ENCODE measurements at regions not wholly inside any gene's neighbourhood (a gene's known extent, or its start where the extent isn't known, plus 50 kb on each side); places are given as distances from the start of the nearest gene placed in this dataset.
A peak's percentile ranks its signal among the peaks of the same experiment; 100 is the strongest.
"Not testable (repeated sequence)": the region's sequence is repeated elsewhere in the genome, so short reads cannot be mapped to it uniquely, and the experiment has no call there.

DNA sequence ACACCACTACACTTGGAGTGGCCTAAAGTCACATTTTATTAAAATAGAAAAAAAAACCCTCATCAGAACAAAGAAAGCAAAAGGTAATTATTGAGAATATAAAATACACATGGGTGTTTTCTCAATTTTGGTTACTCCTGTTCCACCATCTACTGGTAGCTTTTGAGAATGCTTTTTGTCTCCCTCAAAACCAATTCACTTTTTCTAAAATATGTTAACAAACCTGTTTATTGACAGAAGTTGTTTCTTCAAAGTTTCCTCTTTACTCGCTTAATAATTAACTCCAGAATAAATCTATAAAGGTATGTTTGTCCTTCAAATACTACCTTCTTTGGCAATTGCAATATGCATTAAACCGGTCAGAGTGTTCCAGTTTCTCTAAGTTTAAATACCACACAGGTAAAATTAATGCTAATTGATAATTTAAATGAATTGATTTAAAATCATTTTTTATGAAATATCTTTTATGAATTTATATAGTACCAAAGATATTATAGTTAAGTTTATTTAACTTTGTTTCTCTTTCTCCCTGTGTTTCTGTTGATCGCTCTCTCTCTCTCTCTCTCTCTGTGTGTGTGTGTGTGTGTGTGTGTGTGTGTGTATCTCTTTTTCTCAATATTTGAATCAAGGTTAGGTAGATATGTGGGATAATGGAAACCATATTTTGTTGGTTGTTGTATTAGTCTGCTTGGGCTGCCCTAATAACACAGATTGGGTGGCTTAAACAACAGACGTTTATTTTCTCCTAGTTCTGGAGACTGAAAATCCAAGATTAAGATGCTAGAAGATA, 487.4 kb downstream of the PRDM9 start:
- Histone ChIP-seq H3K27ac (ENCODE audit: low read length) (no peak overlapping the region), H3K79me2 (ENCODE audit: low read length) (no peaks in the 10 kb centered on the region), H3K4me2 (ENCODE audit: low read depth, low read length) (no peak overlapping the region), H3K36me3 (replicated peaks; ENCODE audit: insufficient read depth, low read length) (no peaks in the 10 kb centered on the region), H3F3A (ENCODE audit: insufficient read depth, low read length) (no peaks in the 10 kb centered on the region), H4K20me1 (ENCODE audit: insufficient read depth, low read length) (no peaks in the 10 kb centered on the region), H3K27me3 (replicated peaks; ENCODE audit: insufficient read depth, low read length) (no peaks in the 10 kb centered on the region), H3K9me2 (replicated peaks; ENCODE audit: insufficient read depth, low read length) (no peaks in the 10 kb centered on the region), H3K9ac (ENCODE audit: low read length) (no peak overlapping the region), H3K9me3 (replicated peaks; ENCODE audit: insufficient read depth, low read length) (no peaks in the 10 kb centered on the region), H2AFZ (ENCODE audit: low read length) (no peak overlapping the region), H3K4me1 (ENCODE audit: low read length) (peaks cover 5% of the 10 kb centered on the region; the same call in 1 of the 2 replicates), H3K4me3 (ENCODE audit: low read length) (no peak overlapping the region)
- TF ChIP-seq EZH2phosphoT487 (IDR thresholded peaks at IDR 0.05; ENCODE audit: low read length), result no peak
- TF ChIP-seq, protein P1, sequence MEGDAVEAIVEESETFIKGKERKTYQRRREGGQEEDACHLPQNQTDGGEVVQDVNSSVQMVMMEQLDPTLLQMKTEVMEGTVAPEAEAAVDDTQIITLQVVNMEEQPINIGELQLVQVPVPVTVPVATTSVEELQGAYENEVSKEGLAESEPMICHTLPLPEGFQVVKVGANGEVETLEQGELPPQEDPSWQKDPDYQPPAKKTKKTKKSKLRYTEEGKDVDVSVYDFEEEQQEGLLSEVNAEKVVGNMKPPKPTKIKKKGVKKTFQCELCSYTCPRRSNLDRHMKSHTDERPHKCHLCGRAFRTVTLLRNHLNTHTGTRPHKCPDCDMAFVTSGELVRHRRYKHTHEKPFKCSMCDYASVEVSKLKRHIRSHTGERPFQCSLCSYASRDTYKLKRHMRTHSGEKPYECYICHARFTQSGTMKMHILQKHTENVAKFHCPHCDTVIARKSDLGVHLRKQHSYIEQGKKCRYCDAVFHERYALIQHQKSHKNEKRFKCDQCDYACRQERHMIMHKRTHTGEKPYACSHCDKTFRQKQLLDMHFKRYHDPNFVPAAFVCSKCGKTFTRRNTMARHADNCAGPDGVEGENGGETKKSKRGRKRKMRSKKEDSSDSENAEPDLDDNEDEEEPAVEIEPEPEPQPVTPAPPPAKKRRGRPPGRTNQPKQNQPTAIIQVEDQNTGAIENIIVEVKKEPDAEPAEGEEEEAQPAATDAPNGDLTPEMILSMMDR (IDR thresholded peaks at IDR 0.05; ENCODE audit: low read length), result peak; percentile 32
- no peak for DNase-seq

DNA sequence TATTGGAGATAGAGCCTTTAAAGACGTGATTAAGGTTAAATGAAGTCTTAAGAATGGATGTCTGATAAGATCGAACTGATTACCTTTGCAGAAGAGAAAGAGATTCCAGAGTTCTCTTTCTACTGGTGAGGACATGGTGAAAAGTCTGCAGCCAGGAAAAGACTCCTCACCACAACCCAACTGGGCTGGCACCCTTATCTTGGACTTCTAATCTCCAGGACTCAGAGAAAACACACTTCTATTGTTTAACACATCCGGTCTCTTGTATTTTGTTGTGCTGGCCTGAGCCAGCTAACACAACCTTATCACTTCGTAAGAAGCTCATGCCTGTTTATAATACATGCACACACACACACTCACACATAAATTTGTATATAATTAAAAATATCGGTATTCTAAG, 489.1 kb downstream of the PRDM9 start:
- no peaks in the 10 kb centered on the region for H3K79me2 ChIP-seq (ENCODE audit: low read length)
- no peaks in the 10 kb centered on the region for H3K9me3 ChIP-seq (replicated peaks; ENCODE audit: insufficient read depth, low read length)
- no peaks in the 10 kb centered on the region for H3K4me1 ChIP-seq (ENCODE audit: low read length)
- H3K4me2 ChIP-seq (ENCODE audit: low read depth, low read length), result no peak overlapping the region
- H3K27ac ChIP-seq (ENCODE audit: low read length), result no peak overlapping the region
- no peaks in the 10 kb centered on the region for H3K36me3 ChIP-seq (replicated peaks; ENCODE audit: insufficient read depth, low read length)
- no peaks in the 10 kb centered on the region for H3F3A ChIP-seq (ENCODE audit: insufficient read depth, low read length)
- H3K4me3 ChIP-seq (ENCODE audit: low read length), result no peak overlapping the region
- TF ChIP-seq EZH2 (optimal IDR thresholded peaks at IDR 0.05; ENCODE audit: low read depth, low read length) (no peak), EZH2phosphoT487 (IDR thresholded peaks at IDR 0.05; ENCODE audit: low read length) (no peak)
- TF ChIP-seq, protein P1 (IDR thresholded peaks at IDR 0.05; ENCODE audit: low read length), result no peak
- no peaks in the 10 kb centered on the region for H3K9me2 ChIP-seq (replicated peaks; ENCODE audit: insufficient read depth, low read length)
- H3K27me3 ChIP-seq (replicated peaks; ENCODE audit: insufficient read depth, low read length), result no peaks in the 10 kb centered on the region
- no peaks in the 10 kb centered on the region for H4K20me1 ChIP-seq (ENCODE audit: insufficient read depth, low read length)
- no peak overlapping the region for H2AFZ ChIP-seq (ENCODE audit: low read length)
- no peak for DNase-seq
- H3K9ac ChIP-seq (ENCODE audit: low read length), result no peak overlapping the region

DNA sequence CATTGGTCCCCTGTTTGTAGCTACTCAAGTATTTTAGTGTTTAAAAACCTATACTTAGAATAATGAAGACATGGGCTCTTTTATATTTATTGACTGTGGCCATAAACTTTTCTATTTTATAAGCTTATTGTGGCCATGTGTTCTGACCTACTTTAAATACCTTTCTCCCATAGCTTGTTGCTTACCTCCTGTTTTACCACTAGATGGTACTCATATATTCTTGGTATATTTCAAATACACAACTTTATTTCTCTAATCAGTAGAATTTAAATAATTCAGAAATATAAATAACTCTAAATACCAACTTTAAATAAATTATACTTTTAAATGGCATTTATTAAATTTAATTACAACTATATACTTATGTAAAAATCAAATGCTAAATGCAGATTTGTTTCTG, 498.0 kb downstream of the PRDM9 start:
- Histone ChIP-seq H2AFZ (ENCODE audit: low read length) (no peak overlapping the region), H3K4me3 (ENCODE audit: low read length) (no peak overlapping the region), H3K36me3 (replicated peaks; ENCODE audit: insufficient read depth, low read length) (no peaks in the 10 kb centered on the region), H3K9me3 (replicated peaks; ENCODE audit: insufficient read depth, low read length) (no peaks in the 10 kb centered on the region), H3K9me2 (replicated peaks; ENCODE audit: insufficient read depth, low read length) (no peaks in the 10 kb centered on the region), H3K27me3 (replicated peaks; ENCODE audit: insufficient read depth, low read length) (no peaks in the 10 kb centered on the region), H3K27ac (ENCODE audit: low read length) (no peak overlapping the region), H3K9ac (ENCODE audit: low read length) (no peak overlapping the region), H3K4me2 (ENCODE audit: low read depth, low read length) (no peak overlapping the region), H4K20me1 (ENCODE audit: insufficient read depth, low read length) (no peaks in the 10 kb centered on the region), H3K79me2 (ENCODE audit: low read length) (no peaks in the 10 kb centered on the region), H3K4me1 (ENCODE audit: low read length) (no peaks in the 10 kb centered on the region), H3F3A (ENCODE audit: insufficient read depth, low read length) (no peaks in the 10 kb centered on the region)
- DNase-seq, result no peak
- TF ChIP-seq EZH2phosphoT487 (IDR thresholded peaks at IDR 0.05; ENCODE audit: low read length), result no peak
- TF ChIP-seq, protein P1 (IDR thresholded peaks at IDR 0.05; ENCODE audit: low read length), result no peak
- TF ChIP-seq EZH2 (optimal IDR thresholded peaks at IDR 0.05; ENCODE audit: low read depth, low read length), result no peak

DNA sequence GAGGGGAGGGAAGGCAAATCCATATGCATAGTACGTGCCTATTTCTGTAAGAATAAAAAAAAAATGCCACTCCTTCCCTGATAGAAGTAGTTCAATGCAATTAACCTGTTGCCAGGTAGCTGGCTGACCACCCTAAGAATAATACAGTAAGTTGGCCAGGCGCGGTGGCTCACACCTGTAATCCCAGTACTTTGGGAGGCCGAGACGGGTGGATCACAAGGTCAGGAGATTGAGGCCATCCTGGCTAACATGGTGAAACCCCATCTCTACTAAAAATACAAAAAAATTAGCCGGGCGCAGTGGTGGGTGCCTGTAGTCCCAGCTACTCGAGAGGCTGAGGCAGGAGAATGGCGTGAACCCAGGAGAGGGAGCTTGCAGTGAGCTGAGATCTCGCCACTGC, 510.3 kb downstream of the PRDM9 start:
- H3K27me3 ChIP-seq (replicated peaks; ENCODE audit: insufficient read depth, low read length); H4K20me1 ChIP-seq (ENCODE audit: insufficient read depth, low read length); H3K9ac ChIP-seq (ENCODE audit: low read length); DNase-seq; H3K27ac ChIP-seq (ENCODE audit: low read length); H3K9me2 ChIP-seq (replicated peaks; ENCODE audit: insufficient read depth, low read length); H3K36me3 ChIP-seq (replicated peaks; ENCODE audit: insufficient read depth, low read length); H3K4me2 ChIP-seq (ENCODE audit: low read depth, low read length); H3F3A ChIP-seq (ENCODE audit: insufficient read depth, low read length); H2AFZ ChIP-seq (ENCODE audit: low read length); H3K4me3 ChIP-seq (ENCODE audit: low read length); H3K79me2 ChIP-seq (ENCODE audit: low read length); H3K9me3 ChIP-seq (replicated peaks; ENCODE audit: insufficient read depth, low read length); H3K4me1 ChIP-seq (ENCODE audit: low read length): not testable (repeated sequence)

Data from MM.1S (cell line).